Body of pancreas (tissue), 4 donors: ENCODE measurements at regions not wholly inside any gene's neighbourhood (a gene's known extent, or its start where the extent isn't known, plus 50 kb on each side); places are given as distances from the start of the nearest gene placed in this dataset.

Experiments used
- ATAC-seq: fragments of 150-250 bp; one replicate; pipeline ENCODE4 v1.9.1; 2016
- DNase-seq, 4 donors: peaks; one replicate each; pipeline ENCODE4 v3.0.0-alpha.2; 2019
- H3K27ac ChIP-seq, 4 donors: fragments of 200-600 bp; sonication (generic); 1 replicate in 3 of 4; 2 replicates in 1 of 4; pipeline versions ENCODE4 v1.5.1 to v1.6.1; 2016 to 2019; ENCODE audit warnings: mild to moderate bottlenecking in 1 of 4, mixed read lengths in 1 of 4, moderate library complexity in 1 of 4
- H3K27me3 ChIP-seq, 2 donors: fragments of 200-600 bp; sonication (generic); one replicate each; pipeline ENCODE4 v1.6.0; 2016; ENCODE audit warnings: mild to moderate bottlenecking in 1 of 2
- H3K36me3 ChIP-seq, 2 donors: fragments of 200-600 bp; sonication (generic); replicated peaks in 1 of 2; 2 replicates each; pipeline ENCODE4 v1.5.1; 2016; ENCODE audit warnings: low read depth in 2 of 2; ENCODE audit not compliant: insufficient read depth in 1 of 2
- H3K4me1 ChIP-seq: fragments of 200-600 bp; sonication (generic); one replicate; pipeline ENCODE4 v1.6.0; 2016
- H3K4me3 ChIP-seq, 2 donors: fragments of 200-600 bp; sonication (generic); 1 replicate in 1 of 2; 2 replicates in 1 of 2; pipeline ENCODE4 v1.5.1; 2016 to 2019
- H3K9me3 ChIP-seq, 3 donors: fragments of 200-600 bp; sonication (generic); 1 replicate in 2 of 3; 2 replicates in 1 of 3; pipeline ENCODE4 v1.5.1; 2016
- POLR2A ChIP-seq, 3 donors: fragments of 450-650 bp; IDR thresholded peaks; one replicate each; pipeline ENCODE4 v1.6.1; 2016; ENCODE audit warnings: antibody characterized with exemption in 3 of 3, mild to moderate bottlenecking in 2 of 3
- WGBS, 2 donors: methylation state at CpG; one replicate each; pipeline ENCODE4 v1.1.5; 2017; 5-methylcytosine and 5-hydroxymethylcytosine counted together
- intact Hi-C: fragments of 100-400 bp; cut with DNase I; formaldehyde crosslinking; loops from one replicate; pipeline ENCODE4 v1.15.1; 2023
- TF ChIP-seq, protein P1 (sequence below), 7 experiments: fragments of 450-650 bp in 4 of 7; fragments of 200-600 bp in 3 of 7; sonication (generic) in 3 of 7; IDR thresholded peaks; one replicate each; pipeline ENCODE4 v1.5.1; 2016 to 2019; ENCODE audit warnings: antibody characterized with exemption in 7 of 7

DNA sequence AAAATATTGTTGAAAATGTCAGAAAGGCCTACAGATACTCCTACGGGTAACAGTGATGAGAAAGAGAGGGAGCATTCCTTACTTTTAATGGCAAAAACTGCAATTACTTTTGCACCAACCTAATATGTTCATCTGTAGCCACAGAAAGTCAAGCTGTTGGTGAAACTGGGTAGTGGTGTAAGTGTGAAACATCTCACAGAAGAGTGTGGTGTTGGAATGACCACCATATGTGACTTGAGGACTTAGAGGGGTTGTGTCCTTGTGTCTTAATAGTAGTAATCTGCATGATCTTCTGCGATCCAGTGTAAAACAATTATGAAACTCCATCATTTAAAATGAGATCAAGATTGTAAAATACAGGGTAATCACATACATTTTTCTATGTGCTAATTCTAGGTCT, 320.7 kb downstream of the ADGRL2 start:
- no peaks in the 10 kb centered on the region for H3K4me1 ChIP-seq
- intact Hi-C loops: no loop called here
- DNase-seq: no peak
- no peak for TF ChIP-seq POLR2A (IDR thresholded peaks at IDR 0.05)
- TF ChIP-seq, protein P1, sequence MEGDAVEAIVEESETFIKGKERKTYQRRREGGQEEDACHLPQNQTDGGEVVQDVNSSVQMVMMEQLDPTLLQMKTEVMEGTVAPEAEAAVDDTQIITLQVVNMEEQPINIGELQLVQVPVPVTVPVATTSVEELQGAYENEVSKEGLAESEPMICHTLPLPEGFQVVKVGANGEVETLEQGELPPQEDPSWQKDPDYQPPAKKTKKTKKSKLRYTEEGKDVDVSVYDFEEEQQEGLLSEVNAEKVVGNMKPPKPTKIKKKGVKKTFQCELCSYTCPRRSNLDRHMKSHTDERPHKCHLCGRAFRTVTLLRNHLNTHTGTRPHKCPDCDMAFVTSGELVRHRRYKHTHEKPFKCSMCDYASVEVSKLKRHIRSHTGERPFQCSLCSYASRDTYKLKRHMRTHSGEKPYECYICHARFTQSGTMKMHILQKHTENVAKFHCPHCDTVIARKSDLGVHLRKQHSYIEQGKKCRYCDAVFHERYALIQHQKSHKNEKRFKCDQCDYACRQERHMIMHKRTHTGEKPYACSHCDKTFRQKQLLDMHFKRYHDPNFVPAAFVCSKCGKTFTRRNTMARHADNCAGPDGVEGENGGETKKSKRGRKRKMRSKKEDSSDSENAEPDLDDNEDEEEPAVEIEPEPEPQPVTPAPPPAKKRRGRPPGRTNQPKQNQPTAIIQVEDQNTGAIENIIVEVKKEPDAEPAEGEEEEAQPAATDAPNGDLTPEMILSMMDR (IDR thresholded peaks at IDR 0.05): no peak
- H3K27ac ChIP-seq: no peak overlapping the region
- no peaks in the 10 kb centered on the region for H3K9me3 ChIP-seq
- no peak for ATAC-seq
- 76 to 81% methylated on average over 2 of the region's 2 CpGs for WGBS, 2 donors
- no peak overlapping the region for H3K4me3 ChIP-seq
- no peaks in the 10 kb centered on the region for H3K36me3 ChIP-seq
- no peaks in the 10 kb centered on the region for H3K27me3 ChIP-seq

DNA sequence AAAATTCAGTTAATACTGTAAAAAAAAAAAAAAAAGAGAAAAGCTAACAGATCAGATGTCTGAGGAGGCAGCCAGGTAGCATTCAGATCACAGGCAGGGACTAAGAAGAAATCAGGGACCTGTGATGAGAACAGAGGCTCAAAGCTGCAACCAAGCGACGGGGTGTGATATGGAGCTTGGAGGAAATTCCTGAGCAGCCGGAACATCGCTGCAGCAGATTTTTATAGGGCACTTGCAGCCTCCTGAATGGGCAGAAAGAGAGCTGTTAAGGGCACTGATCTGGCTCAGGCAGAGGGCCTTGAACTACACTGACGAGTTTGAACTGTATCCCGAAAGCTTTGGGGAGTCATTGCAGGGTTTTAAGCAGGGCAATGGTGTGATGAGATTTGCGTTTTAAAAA, 315.4 kb downstream of the ADGRL2 start:
- Histone ChIP-seq H3K27ac (no peak overlapping the region), H3K4me3 (no peak overlapping the region), H3K36me3 (no peaks in the 10 kb centered on the region), H3K4me1 (peaks cover under 1% of the 10 kb centered on the region), H3K9me3 (no peaks in the 10 kb centered on the region), H3K27me3 (no peaks in the 10 kb centered on the region)
- DNase-seq (no peak), ATAC-seq (no peak)
- intact Hi-C loops: no loop called here
- 77 to 86% methylated on average over 7 of the region's 7 CpGs for WGBS, 2 donors
- TF ChIP-seq, protein P1 (IDR thresholded peaks at IDR 0.05): no peak
- no peak for TF ChIP-seq POLR2A (IDR thresholded peaks at IDR 0.05)

DNA sequence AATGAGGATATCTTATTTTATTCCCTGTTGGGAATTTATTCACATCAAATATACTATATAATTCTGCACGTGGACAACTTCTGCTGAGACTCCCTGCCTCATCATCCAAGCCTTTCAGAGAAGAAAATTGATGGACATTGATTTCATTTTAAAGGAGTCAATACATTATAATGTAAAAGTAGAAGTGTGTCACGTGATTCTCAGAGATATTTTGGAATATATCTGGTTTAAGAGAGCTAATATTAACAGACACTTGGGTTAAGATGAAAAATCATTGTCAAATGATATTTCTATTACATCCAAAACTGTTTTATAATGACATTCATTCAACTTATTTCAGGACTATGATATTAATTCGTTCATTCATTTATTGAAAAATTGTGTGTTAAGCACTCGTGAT, 314.2 kb downstream of the ADGRL2 start:
- Histone ChIP-seq H3K9me3 (no peaks in the 10 kb centered on the region), H3K4me1 (peaks cover 4% of the 10 kb centered on the region), H3K27ac (no peak overlapping the region), H3K36me3 (no peaks in the 10 kb centered on the region), H3K4me3 (no peak overlapping the region), H3K27me3 (no peaks in the 10 kb centered on the region)
- DNase-seq: no peak
- 59 to 62% methylated on average over 4 of the region's 4 CpGs for WGBS, 2 donors
- intact Hi-C loops: no loop called here
- ATAC-seq: no peak
- TF ChIP-seq, protein P1 (IDR thresholded peaks at IDR 0.05): no peak
- TF ChIP-seq POLR2A (IDR thresholded peaks at IDR 0.05): no peak

DNA sequence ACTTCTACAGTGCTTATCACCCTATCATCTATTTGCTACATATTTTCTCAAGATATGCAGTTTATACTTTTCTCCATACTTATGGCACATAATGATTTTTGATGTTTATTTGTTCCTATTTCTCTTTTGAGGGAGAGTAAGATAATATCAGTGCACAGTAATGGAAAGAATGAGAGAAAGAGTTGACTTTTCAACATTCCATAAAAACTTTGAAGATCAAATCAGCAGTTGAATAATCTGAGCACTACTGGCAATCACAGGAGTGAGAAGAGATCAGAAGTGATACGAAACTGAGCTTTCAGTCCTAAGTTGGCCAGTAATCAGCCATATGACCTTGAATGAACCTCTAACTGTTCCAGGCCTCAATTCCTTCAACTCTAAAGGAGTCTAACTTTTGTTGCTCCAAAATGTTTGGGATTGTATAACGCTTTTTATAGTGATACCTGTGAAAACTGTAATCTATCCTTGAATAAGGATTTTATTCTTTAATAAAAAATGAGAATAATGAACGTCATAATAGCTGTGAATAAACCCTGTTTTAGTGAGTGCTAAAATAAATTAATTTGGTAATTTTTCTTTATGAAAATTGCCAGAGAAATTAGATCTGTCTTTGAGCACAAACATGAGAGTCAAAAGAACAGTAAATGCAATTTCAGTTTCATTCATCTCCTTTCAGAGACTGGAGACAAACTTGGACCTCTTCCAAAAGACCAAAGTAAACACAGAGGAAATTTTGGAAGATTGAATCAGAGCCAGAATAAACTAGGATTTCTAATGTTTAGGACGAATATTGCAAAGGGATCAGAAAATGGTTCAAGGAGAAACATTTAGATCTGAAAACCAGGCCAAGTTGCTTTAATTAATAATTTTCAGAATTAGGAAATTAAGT, 309.9 kb downstream of the ADGRL2 start:
- TF ChIP-seq, protein P1 (IDR thresholded peaks at IDR 0.05): no peak
- TF ChIP-seq POLR2A (IDR thresholded peaks at IDR 0.05): no peak
- H3K4me3 ChIP-seq: no peak overlapping the region
- no peak for ATAC-seq
- peaks cover 4% of the 10 kb centered on the region for H3K4me1 ChIP-seq
- no peaks in the 10 kb centered on the region for H3K9me3 ChIP-seq
- intact Hi-C loops: no loop called here
- no peaks in the 10 kb centered on the region for H3K27me3 ChIP-seq
- no peak overlapping the region for H3K27ac ChIP-seq
- no peaks in the 10 kb centered on the region for H3K36me3 ChIP-seq
- no peak for DNase-seq
- 35 to 41% methylated on average over 4 of the region's 4 CpGs for WGBS, 2 donors

DNA sequence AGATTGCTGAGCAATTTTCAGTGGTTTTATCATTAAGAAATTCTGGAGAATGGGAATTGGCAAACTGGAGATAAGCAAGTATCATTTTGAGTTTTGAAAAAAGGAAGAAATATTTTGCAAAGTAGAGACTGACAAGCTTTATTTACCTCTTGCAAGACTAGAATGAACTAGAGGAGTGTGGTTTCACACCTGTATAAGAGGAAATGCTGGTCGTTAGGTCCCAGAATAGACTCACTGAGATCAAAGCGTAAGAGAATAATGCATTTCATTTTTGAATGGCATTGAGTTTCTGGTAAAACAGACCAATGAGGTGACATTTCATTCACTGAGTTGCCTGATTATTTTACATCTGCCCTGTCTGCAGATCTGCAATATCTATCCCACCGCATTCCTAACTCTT, 308.1 kb downstream of the ADGRL2 start:
- DNase-seq (no peak), ATAC-seq (no peak)
- no peaks in the 10 kb centered on the region for H3K9me3 ChIP-seq
- 56 to 58% methylated on average over 3 of the region's 3 CpGs for WGBS, 2 donors
- H3K36me3 ChIP-seq: no peaks in the 10 kb centered on the region
- peaks cover 4% of the 10 kb centered on the region for H3K4me1 ChIP-seq
- no peaks in the 10 kb centered on the region for H3K27me3 ChIP-seq
- intact Hi-C loops: no loop called here
- H3K4me3 ChIP-seq: no peak overlapping the region
- TF ChIP-seq POLR2A (IDR thresholded peaks at IDR 0.05): no peak
- TF ChIP-seq, protein P1 (IDR thresholded peaks at IDR 0.05): no peak
- no peak overlapping the region for H3K27ac ChIP-seq
